A673 (cell line): ENCODE measurements at regions not wholly inside any gene's neighbourhood (a gene's known extent, or its start where the extent isn't known, plus 50 kb on each side); places are given as distances from the start of the nearest gene placed in this dataset.

Experiments used
- EZH2 ChIP-seq: fragments of 200-600 bp; sonication (generic); IDR thresholded peaks from 2 replicates; pipeline ENCODE4 v1.6.1; 2017; ENCODE audit warnings: borderline replicate concordance, low read depth, mild to moderate bottlenecking, mixed read lengths, antibody characterized with exemption, low read length; ENCODE audit not compliant: poor library complexity, severe bottlenecking
- TF ChIP-seq, protein P1 (sequence below): fragments of 300-800, 200-600 bp; sonication (generic); conservative IDR thresholded peaks from 2 replicates; pipeline ENCODE4 v1.5.1; 2017; ENCODE audit warnings: low read depth, mild to moderate bottlenecking, antibody characterized with exemption, low read length, moderate library complexity, mixed read lengths

- TF ChIP-seq, protein P1, sequence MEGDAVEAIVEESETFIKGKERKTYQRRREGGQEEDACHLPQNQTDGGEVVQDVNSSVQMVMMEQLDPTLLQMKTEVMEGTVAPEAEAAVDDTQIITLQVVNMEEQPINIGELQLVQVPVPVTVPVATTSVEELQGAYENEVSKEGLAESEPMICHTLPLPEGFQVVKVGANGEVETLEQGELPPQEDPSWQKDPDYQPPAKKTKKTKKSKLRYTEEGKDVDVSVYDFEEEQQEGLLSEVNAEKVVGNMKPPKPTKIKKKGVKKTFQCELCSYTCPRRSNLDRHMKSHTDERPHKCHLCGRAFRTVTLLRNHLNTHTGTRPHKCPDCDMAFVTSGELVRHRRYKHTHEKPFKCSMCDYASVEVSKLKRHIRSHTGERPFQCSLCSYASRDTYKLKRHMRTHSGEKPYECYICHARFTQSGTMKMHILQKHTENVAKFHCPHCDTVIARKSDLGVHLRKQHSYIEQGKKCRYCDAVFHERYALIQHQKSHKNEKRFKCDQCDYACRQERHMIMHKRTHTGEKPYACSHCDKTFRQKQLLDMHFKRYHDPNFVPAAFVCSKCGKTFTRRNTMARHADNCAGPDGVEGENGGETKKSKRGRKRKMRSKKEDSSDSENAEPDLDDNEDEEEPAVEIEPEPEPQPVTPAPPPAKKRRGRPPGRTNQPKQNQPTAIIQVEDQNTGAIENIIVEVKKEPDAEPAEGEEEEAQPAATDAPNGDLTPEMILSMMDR: no peak
- TF ChIP-seq EZH2: no peak
These were observed 248.5 kb upstream of the PDE3A start for GRCh38 chr12:20119596-20120402.
